GM19239 (cell line): ENCODE measurements at regions not wholly inside any gene's neighbourhood (a gene's known extent, or its start where the extent isn't known, plus 50 kb on each side); places are given as distances from the start of the nearest gene placed in this dataset.
"Not testable (repeated sequence)": the region's sequence is repeated elsewhere in the genome, so short reads cannot be mapped to it uniquely, and the experiment has no call there.

Experiments
- DNase-seq: peaks from one replicate; pipeline ENCODE4 v3.0.0; 2011; ENCODE audit warnings: low spot score; ENCODE audit not compliant: insufficient read length
- FAIRE-seq: peaks from 2 replicates; lab custom pipeline; 2011; peaks lifted over from hg19 to GRCh38; lab: Jason Lieb, UNC

DNA sequence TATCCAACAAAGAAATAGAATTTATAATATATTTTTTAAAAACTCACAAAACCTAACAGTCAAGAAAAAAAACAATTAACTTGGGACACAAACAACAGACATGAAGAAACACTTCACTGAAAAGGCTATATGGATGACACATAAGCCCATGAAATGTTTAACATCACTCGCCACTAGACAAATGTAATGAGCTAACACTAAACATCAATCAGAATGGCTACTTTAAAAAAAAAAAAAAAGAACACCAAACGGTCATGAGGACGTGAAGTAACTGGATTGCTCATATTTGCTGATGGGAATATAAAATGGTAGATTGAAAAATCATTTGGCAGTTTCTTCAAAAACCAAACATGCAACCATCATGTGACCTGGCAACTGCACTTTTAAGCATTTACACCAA lies 97.3 kb upstream of the RGPD4 start:
- no peak for DNase-seq
- no peak for FAIRE-seq

DNA sequence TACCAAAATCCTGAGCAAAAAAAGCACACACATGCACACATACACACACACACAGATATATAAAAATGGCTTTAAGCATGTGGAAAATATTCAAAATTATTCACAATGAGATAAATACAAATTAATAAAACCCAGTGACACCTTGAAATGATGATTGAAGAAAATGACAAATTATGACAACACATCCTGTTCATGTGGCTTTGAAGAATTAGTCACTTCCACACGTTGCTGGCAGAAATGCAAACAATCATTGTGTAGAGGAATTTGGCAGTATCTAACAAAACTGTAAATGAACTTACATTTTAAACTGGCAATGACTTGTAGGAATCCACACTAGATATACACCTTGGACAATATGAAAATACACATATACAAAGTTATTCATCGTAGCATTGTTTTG lies 95.8 kb upstream of the RGPD4 start:
- FAIRE-seq = no peak
- no peak for DNase-seq

DNA sequence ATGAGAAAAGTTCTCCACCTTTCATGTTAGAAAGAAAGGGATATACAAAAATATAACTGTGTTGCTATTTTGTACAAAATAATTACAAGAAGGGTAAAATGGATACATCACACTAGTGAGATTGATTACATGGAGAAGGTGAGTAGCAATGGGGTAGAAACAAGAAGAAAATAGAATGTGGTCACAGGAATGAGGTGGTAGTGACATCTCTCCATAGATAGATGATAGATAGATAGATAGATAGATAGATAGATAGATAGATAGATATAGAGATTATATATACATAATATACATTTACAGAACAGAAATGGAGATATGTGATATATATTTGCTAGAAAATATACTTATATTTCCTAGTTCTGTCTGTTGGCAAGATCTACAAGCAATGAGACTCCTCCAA lies 95.3 kb upstream of the RGPD4 start:
- no peak for DNase-seq
- no peak for FAIRE-seq

DNA sequence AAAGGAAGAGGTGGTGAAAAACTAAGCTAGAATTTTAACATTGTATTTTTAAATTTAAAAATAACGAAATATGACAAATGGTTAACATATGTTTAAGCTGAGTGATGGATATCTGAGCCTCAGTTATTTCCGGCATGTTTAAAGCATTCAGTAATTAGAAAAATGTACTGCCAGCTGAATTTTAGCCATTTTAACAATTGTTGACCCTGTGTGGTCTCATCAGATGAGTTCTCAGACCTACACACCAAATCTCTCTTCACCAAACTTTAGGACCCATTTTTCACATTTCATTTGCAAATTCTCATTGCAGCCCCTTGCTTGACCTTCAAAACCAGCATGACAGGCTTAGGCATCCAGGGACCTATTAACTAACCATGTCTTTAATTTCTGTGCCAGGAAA lies 91.5 kb upstream of the RGPD4 start:
- FAIRE-seq = no peak
- no peak for DNase-seq

DNA sequence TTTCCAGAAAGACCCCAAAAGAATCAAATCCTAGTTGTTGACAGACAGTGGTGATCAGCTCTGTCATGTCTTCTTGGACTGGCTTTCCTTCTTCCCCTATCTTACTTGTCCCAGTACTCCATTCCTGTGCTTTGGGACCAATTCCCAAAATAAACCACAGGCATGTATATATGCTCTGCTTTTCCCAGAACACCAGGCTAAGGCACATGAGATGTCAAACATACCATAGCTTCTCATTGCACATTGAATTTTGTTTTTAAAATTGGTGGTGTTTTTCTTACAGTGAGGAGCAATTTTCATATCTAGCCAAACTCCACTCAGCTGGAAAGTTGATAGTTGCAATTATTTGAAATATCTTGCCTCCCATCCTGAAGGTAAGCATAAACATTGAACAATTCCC lies 88.9 kb upstream of the RGPD4 start:
- DNase-seq (no peak), FAIRE-seq (no peak)

DNA sequence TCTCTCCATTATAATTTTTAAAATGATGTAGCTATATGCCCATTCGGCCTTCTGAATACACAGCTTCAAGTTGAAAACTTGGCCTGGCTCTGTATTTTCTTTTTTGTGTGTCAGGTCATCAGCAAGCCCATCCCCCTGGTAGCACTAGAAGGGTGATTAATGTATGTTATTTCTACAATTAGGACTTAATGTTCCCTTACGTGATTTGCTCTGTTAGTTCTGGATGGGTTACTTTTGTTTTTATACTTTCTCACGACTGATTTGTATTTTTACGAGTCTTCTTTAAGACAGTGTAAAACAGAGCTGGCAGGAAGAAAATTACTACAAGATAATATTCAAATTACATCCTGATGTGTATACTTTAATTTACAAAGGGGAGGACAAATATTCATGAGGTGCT lies 88.4 kb upstream of the RGPD4 start:
- FAIRE-seq = no peak

DNA sequence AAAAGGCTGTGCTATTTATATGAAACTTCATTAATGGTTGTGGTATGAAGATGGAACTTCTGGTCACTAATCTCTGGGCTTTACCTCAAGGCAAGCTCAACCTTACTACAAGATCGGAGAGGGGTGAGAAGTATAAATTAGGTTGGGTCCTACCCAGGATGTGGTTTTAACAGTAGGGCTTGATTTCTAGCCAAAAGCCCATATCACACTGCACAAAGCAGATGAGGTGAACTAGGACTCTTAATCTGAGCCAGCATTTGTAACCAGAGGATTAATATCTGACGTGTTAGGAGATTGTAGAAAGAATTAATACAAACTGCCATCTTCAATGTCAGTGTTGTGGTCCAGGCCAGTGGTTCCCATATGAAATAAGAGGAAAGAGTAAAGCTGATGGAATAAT lies 86.4 kb upstream of the RGPD4 start:
- no peak for DNase-seq
- no peak for FAIRE-seq

More for the DNA sequence above, 88.4 kb upstream of the RGPD4 start:
- DNase-seq = no peak

DNA sequence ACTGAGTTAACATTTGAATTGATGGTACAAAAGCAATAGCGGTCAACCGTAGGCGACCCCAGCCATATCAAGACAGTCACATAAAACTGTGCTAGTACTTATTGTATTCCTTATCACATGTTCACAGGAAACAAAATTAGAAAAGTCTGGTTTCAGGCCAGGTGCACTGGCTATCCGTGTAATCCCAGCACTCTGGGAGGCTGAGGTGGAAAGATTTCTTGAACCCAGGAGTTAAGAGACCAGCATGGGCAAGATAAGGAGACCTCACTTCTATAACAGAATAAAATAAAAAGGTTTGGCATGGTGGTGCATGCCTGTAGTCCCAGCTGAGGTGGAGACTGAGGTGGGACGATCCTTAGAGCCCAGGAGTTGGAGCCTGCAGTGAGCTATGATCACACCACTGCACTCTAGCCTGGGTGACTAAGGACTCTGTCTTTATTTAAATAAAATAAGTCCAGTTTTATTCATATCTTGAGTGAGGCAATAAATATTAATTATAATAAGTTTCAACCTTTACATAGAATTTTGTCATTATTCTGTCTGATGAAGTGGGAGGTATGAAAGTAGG lies 84.1 kb upstream of the RGPD4 start:
- DNase-seq (no peak), FAIRE-seq (no peak)

DNA sequence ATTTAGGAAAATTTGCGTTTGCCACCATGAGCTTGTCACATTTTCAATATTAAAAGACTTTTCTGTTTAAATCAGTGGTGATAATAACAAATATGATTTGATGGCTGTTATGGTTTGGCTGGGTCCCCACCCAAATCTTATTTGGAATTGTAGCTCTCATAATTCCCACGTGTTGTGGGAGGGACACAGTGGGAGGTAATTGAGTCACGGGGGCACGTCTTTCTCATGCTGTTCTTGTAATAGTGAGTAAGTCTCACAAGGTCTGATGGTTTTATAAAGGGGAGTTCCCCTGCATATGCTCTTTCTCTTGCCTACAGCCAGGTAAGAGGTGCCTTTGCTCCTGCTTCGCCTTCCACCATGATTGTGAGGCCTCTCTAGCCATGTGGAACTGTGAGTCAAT lies 83.4 kb upstream of the RGPD4 start:
- no peak for FAIRE-seq
- DNase-seq = no peak

DNA sequence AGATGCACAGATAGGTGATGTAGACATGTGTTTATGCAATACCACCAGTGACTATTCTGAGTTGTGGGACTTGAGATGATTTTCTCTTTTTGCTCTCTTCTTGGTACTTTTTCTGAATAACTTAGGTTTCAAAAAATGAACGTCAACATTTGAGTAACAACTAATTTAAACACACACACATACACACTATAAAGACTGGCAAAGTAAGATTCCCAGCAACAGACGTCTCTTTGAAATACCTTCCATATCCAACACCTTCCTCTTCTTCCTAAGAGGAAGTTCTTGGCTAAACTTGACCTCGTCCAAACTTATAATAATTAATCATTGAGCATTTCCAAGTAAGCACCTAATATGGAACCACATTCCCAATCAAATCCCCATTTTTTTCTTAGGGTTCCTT lies 81.6 kb upstream of the RGPD4 start:
- no peak for FAIRE-seq
- DNase-seq = no peak

DNA sequence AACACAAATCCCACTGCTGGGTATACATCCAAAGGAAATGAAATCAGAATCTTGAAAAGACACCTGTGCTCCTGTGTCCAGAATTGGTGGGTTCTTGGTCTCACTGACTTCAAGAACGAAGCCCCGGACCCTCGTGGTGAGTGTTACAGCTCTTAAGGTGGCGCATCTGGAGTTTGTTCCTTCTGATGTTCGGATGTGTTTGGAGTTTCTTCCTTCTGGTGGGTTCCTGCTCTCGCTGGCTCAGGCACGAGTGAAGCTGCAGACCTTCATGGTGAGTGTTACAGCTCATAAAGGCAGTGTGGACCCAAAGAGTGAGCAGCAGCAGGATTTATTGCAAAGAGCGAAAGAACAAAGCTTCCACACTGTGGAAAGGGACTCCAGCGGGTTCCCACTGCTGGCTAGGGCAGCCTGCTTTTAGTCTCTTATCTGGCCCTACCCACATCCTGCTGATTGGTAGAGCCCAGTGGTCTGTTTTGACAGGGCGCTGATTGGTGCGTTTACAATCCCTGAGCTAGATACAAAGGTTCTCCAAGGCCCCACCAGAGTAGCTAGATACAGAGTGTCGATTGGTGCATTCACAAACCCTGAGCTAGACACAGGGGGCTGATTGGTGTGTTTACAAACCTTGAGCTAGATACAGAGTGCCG lies 80.0 kb upstream of the RGPD4 start:
- DNase-seq, FAIRE-seq: not testable (repeated sequence)

DNA sequence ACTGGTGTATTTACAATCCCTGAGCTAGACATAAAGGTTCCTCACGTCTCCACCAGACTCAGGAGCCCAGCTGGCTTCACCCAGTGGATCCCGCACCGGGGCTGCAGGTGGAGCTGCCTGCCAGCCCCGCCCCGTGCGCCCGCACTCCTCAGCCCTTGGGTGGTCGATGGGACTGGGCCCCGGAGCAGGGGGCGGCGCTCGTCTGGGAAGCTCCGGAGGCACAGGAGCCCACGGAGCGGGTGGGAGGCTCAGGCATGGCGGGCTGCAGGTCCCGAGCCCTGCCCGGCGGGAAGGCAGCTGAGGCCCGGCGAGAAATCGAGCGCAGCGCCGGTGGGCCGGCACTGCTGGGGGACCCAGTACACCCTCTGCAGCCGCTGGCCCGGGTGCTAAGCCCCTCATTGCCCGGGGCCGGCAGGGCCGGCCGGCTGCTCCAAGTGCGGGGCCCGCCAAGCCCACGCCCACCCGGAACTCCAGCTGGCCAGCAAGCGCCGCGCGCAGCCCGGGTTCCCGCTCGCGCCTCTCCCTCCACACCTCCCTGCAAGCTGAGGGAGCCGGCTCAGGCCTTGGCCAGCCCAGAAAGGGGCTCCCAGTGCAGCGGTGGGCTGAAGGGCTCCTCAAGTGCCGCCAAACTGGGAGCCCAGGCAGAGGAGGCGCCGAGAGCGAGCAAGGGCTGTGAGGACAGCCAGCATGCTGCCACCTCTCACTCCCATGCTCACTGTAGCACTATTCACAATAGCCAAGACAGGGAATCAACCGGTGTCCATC lies 79.3 kb upstream of the RGPD4 start:
- DNase-seq, FAIRE-seq: not testable (repeated sequence)

DNA sequence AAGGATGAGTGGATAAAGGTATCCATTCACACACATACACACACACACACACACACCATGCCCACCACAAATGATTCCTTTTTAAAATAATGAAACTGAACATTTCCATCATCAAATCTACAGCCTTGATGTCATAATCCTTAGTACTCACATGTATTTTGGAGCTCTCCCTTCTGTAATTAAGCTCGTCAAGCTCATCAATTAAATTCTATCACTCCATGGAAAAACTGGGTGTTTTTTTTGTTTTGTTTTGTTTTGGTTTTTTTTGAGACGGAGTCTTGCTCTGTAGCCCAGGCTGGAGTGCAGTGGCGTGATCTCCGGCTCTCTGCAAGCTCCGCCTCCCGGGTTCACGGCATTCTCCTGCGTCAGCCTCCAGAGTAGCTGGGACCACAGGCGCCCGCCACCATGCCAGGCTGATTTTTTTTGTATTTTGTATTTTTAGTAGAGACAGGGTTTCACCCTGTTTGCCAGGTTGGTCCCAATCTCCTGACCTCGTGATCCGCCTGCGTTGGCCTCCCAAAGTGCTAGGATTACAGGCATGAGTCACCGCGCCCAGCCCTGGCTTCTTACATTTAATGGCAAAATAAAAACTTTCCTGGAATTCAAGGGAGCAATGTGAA lies 78.6 kb upstream of the RGPD4 start:
- DNase-seq (no peak), FAIRE-seq (no peak)

DNA sequence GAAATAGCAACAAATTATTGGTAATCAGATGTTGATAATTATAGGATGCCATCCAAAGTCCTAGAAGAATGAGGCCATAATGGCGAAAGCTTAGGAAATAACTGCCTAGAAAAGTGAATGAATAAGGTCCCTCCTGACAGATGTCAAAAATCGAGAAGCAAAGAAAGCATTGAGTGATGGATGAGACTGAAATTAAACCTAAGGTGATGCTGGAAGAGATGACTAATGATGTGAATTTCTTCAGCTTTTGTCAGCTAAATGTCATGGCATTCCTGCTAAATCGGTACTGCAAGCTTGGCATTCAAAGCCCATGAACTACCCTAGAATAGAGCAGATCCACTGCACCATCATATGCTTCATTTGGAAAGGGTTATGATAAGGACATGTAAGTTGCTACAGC lies 74.8 kb upstream of the RGPD4 start:
- FAIRE-seq = no peak
- DNase-seq = no peak

DNA sequence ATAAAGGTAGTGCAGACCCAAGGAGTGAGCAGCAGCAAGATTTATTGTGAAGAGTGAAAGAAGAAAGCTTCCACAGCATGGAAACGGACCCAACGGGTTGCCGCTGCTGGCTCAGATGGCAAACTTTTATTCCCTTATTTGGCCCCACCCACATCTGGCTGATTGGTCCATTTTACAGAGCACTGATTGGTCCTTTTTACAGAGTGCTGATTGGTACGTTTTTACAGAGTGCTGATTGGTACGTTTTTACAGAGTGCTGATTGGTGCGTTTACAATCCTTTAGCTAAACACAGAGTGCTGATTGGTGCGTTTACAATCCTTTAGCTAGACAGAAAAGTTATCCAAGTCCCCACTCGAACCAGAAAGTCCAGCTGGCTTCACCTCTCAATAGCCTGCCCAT lies 72.9 kb upstream of the RGPD4 start:
- DNase-seq, FAIRE-seq: not testable (repeated sequence)

DNA sequence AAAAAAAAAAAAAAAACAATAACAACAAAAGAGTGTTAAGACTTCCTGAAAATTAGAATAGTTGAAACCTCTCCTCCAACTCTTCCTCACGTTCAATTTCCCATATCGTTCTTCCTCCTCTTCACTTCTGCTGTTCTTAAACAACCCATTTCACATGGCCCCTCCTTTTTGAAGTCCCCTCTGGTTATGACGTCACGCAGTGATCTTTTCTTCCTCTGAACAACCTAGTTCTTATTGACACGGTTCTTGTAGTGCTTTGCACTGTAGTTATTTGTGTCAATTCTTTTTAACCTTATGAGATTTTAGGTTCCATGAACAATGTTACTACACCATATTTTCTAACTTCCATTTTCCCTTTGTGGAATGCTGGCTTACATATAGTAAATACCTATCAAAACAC lies 69.5 kb upstream of the RGPD4 start:
- no peak for FAIRE-seq
- no peak for DNase-seq

DNA sequence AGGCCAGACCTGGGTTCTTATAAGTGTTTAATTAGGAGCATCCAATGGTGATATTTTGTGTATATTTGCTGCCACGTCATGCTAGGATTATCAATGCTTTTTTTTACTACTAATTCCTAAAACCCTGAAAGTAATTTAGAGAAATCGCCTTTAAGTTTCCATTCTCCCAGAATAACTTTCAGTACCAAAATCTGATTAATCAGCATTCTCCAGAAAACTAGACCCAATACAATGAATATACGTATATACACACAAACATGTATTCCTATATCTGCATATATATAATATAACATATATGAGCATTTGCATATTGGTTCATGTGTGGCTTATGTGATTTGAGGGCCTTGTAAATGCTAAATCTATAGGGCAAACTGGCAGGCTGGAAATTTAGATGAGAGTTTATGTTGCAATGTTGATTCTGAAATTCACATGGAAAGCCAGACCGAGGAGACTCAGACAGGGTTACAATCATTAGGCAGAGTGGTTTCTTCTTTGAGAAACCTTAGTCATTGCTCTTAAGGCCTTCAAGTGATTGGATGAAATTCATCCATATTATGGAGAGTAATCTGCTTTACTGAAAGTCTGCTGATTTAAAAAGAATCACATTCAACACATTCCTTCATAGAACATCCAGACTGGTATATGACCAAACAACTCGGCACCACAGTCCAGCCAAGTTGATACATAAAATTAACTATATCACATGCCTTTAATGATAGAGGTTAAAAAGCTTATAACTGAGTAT lies 65.9 kb upstream of the RGPD4 start:
- no peak for FAIRE-seq

DNA sequence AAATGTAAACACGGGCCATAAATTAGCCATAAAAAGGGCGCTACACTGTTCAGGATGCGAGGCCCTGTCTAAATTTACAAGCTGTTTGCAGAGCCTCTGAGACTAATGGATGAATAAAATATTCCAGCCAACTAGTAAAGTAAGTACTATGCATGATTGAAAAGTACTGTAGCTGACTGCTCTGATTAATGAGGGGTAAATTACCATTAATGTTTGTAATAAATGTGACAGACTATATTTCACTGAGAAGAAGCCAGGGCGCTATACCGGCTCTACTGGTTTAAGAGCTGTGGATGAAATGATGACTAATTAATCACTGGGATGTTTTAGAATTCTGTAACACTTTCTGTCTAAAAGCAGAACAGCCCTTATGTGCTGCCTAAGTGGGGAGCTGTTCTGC lies 54.3 kb upstream of the RGPD4 start:
- FAIRE-seq = no peak
- DNase-seq = no peak

More for the DNA sequence above, 65.9 kb upstream of the RGPD4 start:
- no peak for DNase-seq

DNA sequence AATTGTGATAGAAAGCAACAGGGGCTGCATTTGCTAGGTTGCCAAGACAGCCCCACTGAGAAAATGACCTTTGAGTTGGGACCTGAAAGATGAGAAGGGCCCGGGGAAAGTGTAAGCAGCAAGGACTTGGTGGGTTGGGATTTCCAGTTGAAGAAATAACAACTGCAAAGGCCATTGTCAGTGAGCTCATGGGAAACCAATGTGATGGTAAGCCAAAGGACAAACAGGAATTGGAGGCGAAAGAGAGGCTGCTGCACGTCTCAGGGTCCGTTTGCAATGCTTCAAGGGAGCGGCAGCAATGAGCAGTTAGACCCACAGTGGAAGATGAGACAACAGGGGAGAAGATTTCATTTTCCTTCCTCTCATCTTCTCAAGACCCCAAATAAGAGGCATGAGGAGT lies 51.5 kb upstream of the RGPD4 start:
- FAIRE-seq = no peak

DNA sequence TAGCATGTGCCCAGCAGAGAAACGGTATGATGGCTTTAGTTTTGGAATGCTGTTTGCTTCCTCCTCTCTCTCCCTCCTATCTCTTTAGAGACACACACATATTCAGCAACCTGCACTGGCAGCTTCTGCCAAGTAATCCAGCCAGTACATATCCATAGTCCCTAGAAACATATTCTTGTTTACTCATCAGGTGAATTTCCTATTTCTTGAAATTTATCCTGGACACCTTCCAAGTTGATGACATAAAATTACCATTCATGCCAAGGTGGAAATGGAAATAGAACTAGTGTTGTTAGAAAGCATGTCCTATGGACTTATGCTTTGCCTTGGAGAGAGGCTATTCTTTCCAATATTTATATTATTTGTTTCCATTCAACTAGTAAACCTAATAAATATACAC lies 50.9 kb upstream of the RGPD4 start:
- DNase-seq (no peak), FAIRE-seq (no peak)

More for the DNA sequence above, 51.5 kb upstream of the RGPD4 start:
- no peak for DNase-seq

DNA sequence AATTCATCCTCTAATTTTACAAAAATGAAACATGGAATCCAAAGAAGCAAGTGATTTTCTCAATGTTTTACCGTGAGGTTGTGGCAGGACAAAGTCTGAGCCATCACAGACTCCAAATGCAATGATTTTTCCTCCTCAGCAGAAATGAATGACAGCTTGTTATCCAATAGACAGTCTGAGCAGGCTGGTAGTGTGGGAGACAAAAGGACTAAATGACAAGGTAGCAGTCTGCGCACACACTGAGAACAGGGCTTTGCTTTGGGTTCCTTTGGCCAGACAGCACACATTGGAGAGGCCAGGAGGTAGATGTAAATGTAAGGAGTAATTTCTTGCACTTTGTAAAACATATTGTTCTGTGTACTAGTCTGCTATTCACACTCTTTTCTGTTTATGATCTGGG lies 50.3 kb upstream of the RGPD4 start:
- no peak for FAIRE-seq
- no peak for DNase-seq
